Astrocyte of the cerebellum (primary cell): ENCODE measurements at regions not wholly inside any gene's neighbourhood (a gene's known extent, or its start where the extent isn't known, plus 50 kb on each side); places are given as distances from the start of the nearest gene placed in this dataset.

Source experiments
- DNase-seq: peaks from one replicate; pipeline ENCODE4 v3.0.0-alpha.2; 2011; ENCODE audit warnings: low read depth
- H3K4me3 ChIP-seq: 2 replicates; pipeline ENCODE4 v1.5.1; 2011; ENCODE audit warnings: mild to moderate bottlenecking, low read depth, low read length, moderate library complexity
- CTCF ChIP-seq: IDR thresholded peaks from 2 replicates; pipeline ENCODE4 v1.5.1; 2012; ENCODE audit warnings: low read length, low read depth, moderate library complexity, mild to moderate bottlenecking; ENCODE audit errors: missing control alignments
- in situ Hi-C: cut with HindIII; loops from 2 replicates; pipeline ENCODE4 v1.10.0; 2017; ENCODE audit warnings: low sequenced_read_pairs

- in situ Hi-C loops, result no loop called here
- no peak for TF ChIP-seq CTCF
Measured at GRCh38 chr21:15221799-15222386, 157.1 kb upstream of the NRIP1 start.

GRCh38 chr21:15222707-15223106 lies 157.9 kb upstream of the NRIP1 start:
- DNase-seq, result no peak
- TF ChIP-seq CTCF, result no peak
- in situ Hi-C loops, result no loop called here

More at GRCh38 chr21:15221799-15222386, 157.1 kb upstream of the NRIP1 start:
- no peak overlapping the region for H3K4me3 ChIP-seq
- no peak for DNase-seq

GRCh38 chr21:15224346-15225086 lies 159.7 kb upstream of the NRIP1 start:
- in situ Hi-C loops, result no loop called here
- TF ChIP-seq CTCF, result no peak
- no peak overlapping the region for H3K4me3 ChIP-seq
- DNase-seq, result no peak

More at GRCh38 chr21:15222707-15223106, 157.9 kb upstream of the NRIP1 start:
- no peak overlapping the region for H3K4me3 ChIP-seq

GRCh38 chr21:15227919-15228318 lies 163.1 kb upstream of the NRIP1 start:
- no peak overlapping the region for H3K4me3 ChIP-seq
- in situ Hi-C loops, result no loop called here
- no peak for TF ChIP-seq CTCF
- no peak for DNase-seq

GRCh38 chr21:15229390-15229789 lies 164.6 kb upstream of the NRIP1 start:
- no peak for DNase-seq
- in situ Hi-C loops, result no loop called here
- no peak overlapping the region for H3K4me3 ChIP-seq
- TF ChIP-seq CTCF, result no peak

- TF ChIP-seq CTCF, result no peak
- in situ Hi-C loops, result no loop called here
- H3K4me3 ChIP-seq, result no peak overlapping the region
- DNase-seq, result no peak
Measured at GRCh38 chr21:15233611-15234010, 168.8 kb upstream of the NRIP1 start.
